Activated CD4-positive, alpha-beta T cell treated with anti-CD3 and anti-CD28 coated beads, Interleukin-2, amount 50 U/mL, for 1 hour (primary cell): ENCODE measurements at regions not wholly inside any gene's neighbourhood (a gene's known extent, or its start where the extent isn't known, plus 50 kb on each side); places are given as distances from the start of the nearest gene placed in this dataset.
A peak's percentile ranks its signal among the peaks of the same experiment; 100 is the strongest.

Experiments used
- DNase-seq: peaks from one replicate; pipeline ENCODE4 v3.0.0-alpha.2; 2020

- DNase-seq, result no peak
Observed at GRCh38 chr5:174312641-174313040, 267.1 kb downstream of the NSG2 start.

GRCh38 chr5:174313615-174314014 lies 268.1 kb downstream of the NSG2 start:
- DNase-seq, result no peak

GRCh38 chr5:174314261-174314660 lies 268.8 kb downstream of the NSG2 start:
- DNase-seq, result no peak

GRCh38 chr5:174315471-174315870 lies 270.0 kb downstream of the NSG2 start:
- no peak for DNase-seq

- no peak for DNase-seq
Observed at GRCh38 chr5:174315871-174316270, 270.4 kb downstream of the NSG2 start.

GRCh38 chr5:174316326-174316725 lies 270.8 kb downstream of the NSG2 start:
- DNase-seq, result no peak

GRCh38 chr5:174317256-174317894 lies 271.9 kb downstream of the NSG2 start:
- DNase-seq, result no peak

- DNase-seq, result no peak
Observed at GRCh38 chr5:174318578-174318977, 273.1 kb downstream of the NSG2 start.

GRCh38 chr5:174319551-174319950 lies 274.0 kb downstream of the NSG2 start:
- no peak for DNase-seq

- no peak for DNase-seq
Observed at GRCh38 chr5:174320051-174320450, 274.5 kb downstream of the NSG2 start.

- DNase-seq, result no peak
Observed at GRCh38 chr5:174323878-174324281, 278.4 kb downstream of the NSG2 start.

- DNase-seq, result no peak
Observed at GRCh38 chr5:174324680-174325079, 279.2 kb downstream of the NSG2 start.

- DNase-seq, result no peak
Observed at GRCh38 chr5:174325431-174325830, 279.9 kb downstream of the NSG2 start.

- DNase-seq, result no peak
Observed at GRCh38 chr5:174325961-174326360, 280.5 kb downstream of the NSG2 start.

GRCh38 chr5:174326372-174326771 lies 280.9 kb downstream of the NSG2 start:
- no peak for DNase-seq

GRCh38 chr5:174327317-174327864 lies 281.9 kb downstream of the NSG2 start:
- peak; percentile 43 for DNase-seq

- no peak for DNase-seq
Observed at GRCh38 chr5:174327896-174328295, 282.4 kb downstream of the NSG2 start.

- no peak for DNase-seq
Observed at GRCh38 chr5:174328631-174329299, 283.3 kb downstream of the NSG2 start.

GRCh38 chr5:174329738-174330137 lies 284.2 kb downstream of the NSG2 start:
- no peak for DNase-seq

- DNase-seq, result no peak
Observed at GRCh38 chr5:174335682-174336364, 290.3 kb downstream of the NSG2 start.

- DNase-seq, result no peak
Observed at GRCh38 chr5:174336479-174336878, 291.0 kb downstream of the NSG2 start.

- no peak for DNase-seq
Observed at GRCh38 chr5:174337276-174338184, 292.0 kb downstream of the NSG2 start.
